ENCODE measurements at regions not wholly inside any gene's neighbourhood (a gene's known extent, or its start where the extent isn't known, plus 50 kb on each side); places are given as distances from the start of the nearest gene placed in this dataset.

DNA sequence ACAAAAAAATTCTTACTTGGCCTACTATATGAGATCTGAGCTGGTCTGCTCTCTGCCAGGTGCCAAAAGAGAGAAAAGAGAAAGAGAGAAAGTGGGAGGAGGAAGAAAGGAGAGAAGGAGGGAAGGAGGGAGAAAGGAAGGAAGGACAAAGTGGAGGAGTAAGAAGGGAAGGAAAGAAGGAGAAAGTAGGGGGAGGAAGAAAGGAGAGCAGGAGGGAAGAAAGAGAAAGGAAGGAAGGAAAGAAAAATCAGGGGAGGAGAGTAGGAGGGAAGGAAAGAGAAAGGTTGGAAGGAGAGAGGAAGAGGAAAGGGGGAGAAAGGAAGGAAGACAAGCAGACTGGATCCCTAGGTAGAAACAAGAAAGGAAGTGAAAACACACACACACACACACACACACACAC is 96.8 kb downstream of the RPS29 start:
- H3K4me1 Mint-ChIP-seq (ENCODE audit: low read depth), result no peaks in the 10 kb centered on the region

DNA sequence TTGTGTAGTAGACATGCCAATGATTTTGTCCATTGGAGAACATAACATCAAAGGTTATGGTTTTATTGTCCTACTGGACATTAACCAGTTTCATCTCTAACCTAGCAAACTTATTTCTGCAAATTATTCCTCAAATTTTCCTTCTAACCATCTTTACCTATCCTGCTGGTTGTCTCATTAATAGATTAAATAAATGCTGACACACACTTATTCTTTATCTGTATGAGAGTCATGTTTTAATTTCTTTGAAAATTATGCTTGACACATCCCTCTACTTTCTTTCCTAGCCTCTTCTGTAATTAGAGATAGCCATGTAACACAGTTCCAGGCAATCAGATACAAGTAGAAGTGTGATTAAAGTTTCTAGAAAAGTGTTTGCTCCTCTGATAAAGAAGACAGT is 98.9 kb downstream of the RPS29 start:
- Mint-ChIP-seq H3K4me1 (ENCODE audit: low read depth) (peaks cover 6% of the 10 kb centered on the region), H3K36me3 (ENCODE audit: low read depth) (no peaks in the 10 kb centered on the region)
- no peak for DNase-seq (ENCODE audit: low spot score)

More for the DNA sequence above, 96.8 kb downstream of the RPS29 start:
- DNase-seq (ENCODE audit: low spot score), result no peak
- Mint-ChIP-seq H3K4me3 (ENCODE audit: low read depth) (no peak overlapping the region), H3K27ac (no peak overlapping the region), H3K36me3 (ENCODE audit: low read depth) (no peaks in the 10 kb centered on the region), H3K27me3 (ENCODE audit: low read depth) (peaks cover 6% of the 10 kb centered on the region), H3K9me3 (no peaks in the 10 kb centered on the region)
- intact Hi-C loops (cut with micrococcal nuclease), result no loop called here

GRCh38 chr14:49485290-49485689 is 100.9 kb downstream of the RPS29 start:
- intact Hi-C loops (cut with micrococcal nuclease), result no loop called here
- H3K9me3 Mint-ChIP-seq, result peaks cover 6% of the 10 kb centered on the region
- H3K36me3 Mint-ChIP-seq (ENCODE audit: low read depth), result no peaks in the 10 kb centered on the region
- H3K4me1 Mint-ChIP-seq (ENCODE audit: low read depth), result peaks cover 6% of the 10 kb centered on the region
- no peak overlapping the region for H3K4me3 Mint-ChIP-seq (ENCODE audit: low read depth)
- no peak for DNase-seq (ENCODE audit: low spot score)
- no peak overlapping the region for H3K27ac Mint-ChIP-seq
- peaks cover 6% of the 10 kb centered on the region for H3K27me3 Mint-ChIP-seq (ENCODE audit: low read depth)

More for the DNA sequence above, 98.9 kb downstream of the RPS29 start:
- no peak overlapping the region for H3K27ac Mint-ChIP-seq
- H3K27me3 Mint-ChIP-seq (ENCODE audit: low read depth), result peaks cover 6% of the 10 kb centered on the region
- H3K4me3 Mint-ChIP-seq (ENCODE audit: low read depth), result no peak overlapping the region
- H3K9me3 Mint-ChIP-seq, result no peaks in the 10 kb centered on the region
- intact Hi-C loops (cut with micrococcal nuclease), result no loop called here

DNA sequence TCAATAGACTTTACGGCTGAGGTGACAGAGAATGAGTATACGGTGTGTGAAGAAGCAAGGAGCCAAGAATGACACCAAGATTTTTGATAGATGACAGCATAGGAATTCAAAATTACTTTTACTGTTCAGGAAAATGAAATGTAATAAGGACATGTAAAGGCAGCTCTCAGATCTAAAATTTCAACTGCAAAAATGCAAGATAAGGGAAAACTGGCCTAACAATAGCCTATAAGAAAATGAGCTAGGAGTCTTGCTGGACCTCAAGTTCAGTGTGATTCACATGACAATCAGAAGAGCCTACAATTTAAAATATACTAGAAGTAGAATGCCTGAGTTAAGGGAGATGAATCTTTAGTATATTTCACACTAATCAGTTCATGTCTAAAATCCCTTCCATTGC is 102.0 kb downstream of the RPS29 start:
- Mint-ChIP-seq H3K27me3 (ENCODE audit: low read depth) (peaks cover 6% of the 10 kb centered on the region), H3K36me3 (ENCODE audit: low read depth) (no peaks in the 10 kb centered on the region), H3K4me3 (ENCODE audit: low read depth) (no peak overlapping the region), H3K9me3 (peaks cover 6% of the 10 kb centered on the region), H3K27ac (no peak overlapping the region), H3K4me1 (ENCODE audit: low read depth) (peaks cover 6% of the 10 kb centered on the region)
- no peak for DNase-seq (ENCODE audit: low spot score)
- intact Hi-C loops (cut with micrococcal nuclease), result no loop called here

DNA sequence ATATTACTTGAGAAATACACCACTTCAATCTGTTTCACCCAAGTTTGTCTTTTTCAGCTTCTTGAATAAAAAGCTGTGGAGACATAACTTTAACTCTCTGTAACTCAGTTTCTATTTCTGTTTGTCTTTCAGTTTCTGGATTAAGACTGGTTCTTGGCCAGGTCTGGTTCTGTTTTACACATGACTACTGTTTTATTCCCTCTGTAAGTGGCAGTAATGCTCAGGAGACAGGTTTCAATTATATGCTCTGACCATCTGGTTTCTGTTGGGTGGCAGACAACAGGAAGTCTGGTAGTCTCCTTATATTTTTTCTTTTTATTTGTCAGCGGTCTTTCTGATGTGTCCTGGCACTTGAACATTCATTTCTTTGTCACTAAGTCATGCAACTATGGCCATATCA is 102.9 kb downstream of the RPS29 start:
- Mint-ChIP-seq H3K4me3 (ENCODE audit: low read depth) (no peak overlapping the region), H3K27ac (peak overlapping the region; percentile 20), H3K9me3 (peaks cover 6% of the 10 kb centered on the region), H3K27me3 (ENCODE audit: low read depth) (peaks cover 6% of the 10 kb centered on the region), H3K36me3 (ENCODE audit: low read depth) (no peaks in the 10 kb centered on the region), H3K4me1 (ENCODE audit: low read depth) (peaks cover 6% of the 10 kb centered on the region)
- no peak for DNase-seq (ENCODE audit: low spot score)
- intact Hi-C loops (cut with micrococcal nuclease), result no loop called here

- intact Hi-C loops (cut with micrococcal nuclease), result no loop called here
- Mint-ChIP-seq H3K36me3 (ENCODE audit: low read depth) (no peaks in the 10 kb centered on the region), H3K9me3 (peaks cover 6% of the 10 kb centered on the region), H3K4me3 (ENCODE audit: low read depth) (no peak overlapping the region), H3K27me3 (ENCODE audit: low read depth) (peaks cover 4% of the 10 kb centered on the region), H3K27ac (no peak overlapping the region), H3K4me1 (ENCODE audit: low read depth) (peaks cover 6% of the 10 kb centered on the region)
- no peak for DNase-seq (ENCODE audit: low spot score)
Measured at GRCh38 chr14:49480979-49481498, 105.1 kb downstream of the RPS29 start.

- intact Hi-C loops (cut with micrococcal nuclease), result no loop called here
- Mint-ChIP-seq H3K9me3 (peaks cover 6% of the 10 kb centered on the region), H3K27me3 (ENCODE audit: low read depth) (peaks cover 1% of the 10 kb centered on the region), H3K4me1 (ENCODE audit: low read depth) (peaks cover 6% of the 10 kb centered on the region), H3K4me3 (ENCODE audit: low read depth) (no peak overlapping the region), H3K27ac (no peak overlapping the region), H3K36me3 (ENCODE audit: low read depth) (no peaks in the 10 kb centered on the region)
- no peak for DNase-seq (ENCODE audit: low spot score)
Measured at GRCh38 chr14:49480053-49480760, 106.0 kb downstream of the RPS29 start.

DNA sequence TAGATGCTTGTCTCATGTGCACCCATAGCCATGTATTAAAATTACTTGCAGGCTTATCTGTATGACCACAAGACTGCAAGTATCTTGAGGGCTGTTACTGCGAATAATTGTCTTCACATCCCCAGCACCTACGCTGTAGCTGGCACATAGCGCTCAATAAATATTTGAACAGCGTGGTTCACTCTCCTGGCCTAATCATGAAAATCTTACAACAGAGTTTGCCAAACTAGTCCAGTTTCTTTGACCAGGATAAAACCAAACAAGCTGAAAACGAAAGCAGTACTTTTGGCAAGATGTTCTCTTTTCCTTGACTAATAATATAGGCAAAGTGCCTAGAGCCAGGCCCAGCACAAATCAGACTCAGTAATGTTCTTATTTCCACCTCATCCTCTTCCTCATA is 106.7 kb downstream of the RPS29 start:
- intact Hi-C loops (cut with micrococcal nuclease), result no loop called here
- Mint-ChIP-seq H3K4me3 (ENCODE audit: low read depth) (no peak overlapping the region), H3K9me3 (peaks cover 6% of the 10 kb centered on the region), H3K27me3 (ENCODE audit: low read depth) (no peaks in the 10 kb centered on the region), H3K4me1 (ENCODE audit: low read depth) (peaks cover 6% of the 10 kb centered on the region), H3K27ac (no peak overlapping the region), H3K36me3 (ENCODE audit: low read depth) (no peaks in the 10 kb centered on the region)
- no peak for DNase-seq (ENCODE audit: low spot score)

- Mint-ChIP-seq H3K27ac (no peak overlapping the region), H3K27me3 (ENCODE audit: low read depth) (no peaks in the 10 kb centered on the region), H3K4me3 (ENCODE audit: low read depth) (no peak overlapping the region), H3K36me3 (ENCODE audit: low read depth) (no peaks in the 10 kb centered on the region), H3K9me3 (peaks cover 6% of the 10 kb centered on the region), H3K4me1 (ENCODE audit: low read depth) (peaks cover 6% of the 10 kb centered on the region)
- intact Hi-C loops (cut with micrococcal nuclease), result no loop called here
- DNase-seq (ENCODE audit: low spot score), result no peak
Measured at GRCh38 chr14:49478784-49479183, 107.4 kb downstream of the RPS29 start.

- no peak overlapping the region for H3K4me3 Mint-ChIP-seq (ENCODE audit: low read depth)
- intact Hi-C loops (cut with micrococcal nuclease), result no loop called here
- no peaks in the 10 kb centered on the region for H3K36me3 Mint-ChIP-seq (ENCODE audit: low read depth)
- H3K27ac Mint-ChIP-seq, result no peak overlapping the region
- H3K27me3 Mint-ChIP-seq (ENCODE audit: low read depth), result peaks cover 2% of the 10 kb centered on the region
- no peaks in the 10 kb centered on the region for H3K4me1 Mint-ChIP-seq (ENCODE audit: low read depth)
- no peaks in the 10 kb centered on the region for H3K9me3 Mint-ChIP-seq
- no peak for DNase-seq (ENCODE audit: low spot score)
Measured at GRCh38 chr14:49467091-49467490, 119.1 kb downstream of the RPS29 start.

GRCh38 chr14:49464885-49465284 is 121.3 kb downstream of the RPS29 start:
- intact Hi-C loops (cut with micrococcal nuclease), result loop anchor here (5.0 kb wide), 1 partner anchor 122 kb away; the partner anchor contains the start of gene RPS29
- Mint-ChIP-seq H3K36me3 (ENCODE audit: low read depth) (no peaks in the 10 kb centered on the region), H3K4me1 (ENCODE audit: low read depth) (no peaks in the 10 kb centered on the region), H3K4me3 (ENCODE audit: low read depth) (no peak overlapping the region), H3K27ac (no peak overlapping the region), H3K9me3 (no peaks in the 10 kb centered on the region), H3K27me3 (ENCODE audit: low read depth) (peaks cover 4% of the 10 kb centered on the region)
- DNase-seq (ENCODE audit: low spot score), result no peak

DNA sequence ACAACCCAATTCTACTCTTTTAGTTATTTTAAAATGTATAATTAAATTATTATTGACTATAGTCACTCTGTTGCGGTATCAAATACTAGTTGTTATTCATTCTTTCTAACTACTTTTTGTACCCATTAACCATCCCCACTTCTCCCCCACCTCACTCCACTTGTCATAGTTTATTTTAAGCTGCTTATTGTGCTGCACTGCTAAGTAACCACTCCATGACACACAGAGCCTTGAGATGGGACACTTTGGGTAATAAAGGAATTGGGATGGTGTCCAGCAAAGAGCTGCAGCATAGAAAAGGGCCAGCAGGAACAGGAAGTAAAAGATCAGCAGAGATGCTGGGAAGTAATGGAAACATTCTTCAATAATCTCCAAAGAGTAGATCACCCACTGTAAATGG is 123.0 kb downstream of the RPS29 start:
- intact Hi-C loops (cut with micrococcal nuclease), result loop anchor here (5.0 kb wide), 1 partner anchor 124 kb away; the partner anchor contains the start of gene RPS29
- no peak overlapping the region for H3K27ac Mint-ChIP-seq
- no peaks in the 10 kb centered on the region for H3K4me1 Mint-ChIP-seq (ENCODE audit: low read depth)
- DNase-seq (ENCODE audit: low spot score), result no peak
- no peaks in the 10 kb centered on the region for H3K9me3 Mint-ChIP-seq
- no peaks in the 10 kb centered on the region for H3K36me3 Mint-ChIP-seq (ENCODE audit: low read depth)
- no peak overlapping the region for H3K4me3 Mint-ChIP-seq (ENCODE audit: low read depth)
- peaks cover 9% of the 10 kb centered on the region for H3K27me3 Mint-ChIP-seq (ENCODE audit: low read depth)

DNA sequence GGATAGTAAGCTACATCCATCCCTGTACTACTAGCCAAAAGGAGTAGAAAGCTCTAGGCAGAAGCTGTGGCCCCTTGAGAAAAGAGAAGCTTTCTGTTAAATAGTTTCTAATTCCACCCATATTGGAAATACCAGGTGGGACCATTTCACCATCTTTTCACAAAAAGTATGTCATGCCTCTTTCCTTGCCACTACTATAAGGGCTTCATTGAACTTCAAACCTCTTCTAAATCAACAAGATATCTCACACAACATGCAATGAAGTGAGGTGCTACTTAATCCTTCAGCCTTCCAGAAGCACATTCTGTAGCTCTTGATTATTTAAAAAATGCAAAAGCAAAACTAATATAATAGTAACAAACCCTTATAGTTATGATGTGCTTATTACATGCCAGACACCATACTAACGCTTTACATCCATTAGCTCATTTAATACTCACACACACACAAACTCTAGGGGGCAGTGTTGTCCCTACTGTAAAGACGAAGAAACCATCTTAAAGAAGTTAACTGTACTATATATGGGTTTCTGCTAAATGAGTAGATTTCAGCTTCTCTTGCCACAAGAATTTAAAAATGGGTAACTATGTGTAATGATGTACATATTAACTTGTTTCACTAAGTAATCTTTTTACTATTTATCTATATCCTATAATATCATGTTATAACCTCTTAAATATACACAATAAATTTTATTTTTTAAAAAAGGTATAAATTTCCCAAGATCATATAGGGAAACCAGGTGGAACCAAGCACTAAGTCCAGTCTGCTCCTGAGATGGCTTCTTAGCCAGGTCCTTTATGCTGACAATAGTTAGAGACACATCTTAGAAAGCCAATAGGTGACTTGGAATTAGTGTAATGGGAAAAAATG is 124.4 kb downstream of the RPS29 start:
- no peak overlapping the region for H3K4me3 Mint-ChIP-seq (ENCODE audit: low read depth)
- DNase-seq (ENCODE audit: low spot score), result peak; percentile 33
- H3K27ac Mint-ChIP-seq, result no peak overlapping the region
- intact Hi-C loops (cut with micrococcal nuclease), result loop anchor here (1.0 to 5.0 kb wide), 2 partner anchors 36 to 126 kb away; partner anchors contain the start of gene RPS29
- no peaks in the 10 kb centered on the region for H3K9me3 Mint-ChIP-seq
- H3K4me1 Mint-ChIP-seq (ENCODE audit: low read depth), result no peaks in the 10 kb centered on the region
- H3K36me3 Mint-ChIP-seq (ENCODE audit: low read depth), result no peaks in the 10 kb centered on the region
- peaks cover 12% of the 10 kb centered on the region for H3K27me3 Mint-ChIP-seq (ENCODE audit: low read depth)
